HG03095 (cell line): ENCODE measurements at regions not wholly inside any gene's neighbourhood (a gene's known extent, or its start where the extent isn't known, plus 50 kb on each side); places are given as distances from the start of the nearest gene placed in this dataset.
"Not testable (repeated sequence)": the region's sequence is repeated elsewhere in the genome, so short reads cannot be mapped to it uniquely, and the experiment has no call there.

ENCODE experiments used
- ATAC-seq: cut with Tn5 transposase; IDR thresholded peaks from one replicate; pipeline ENCODE4 v1.9.1; 2021; ENCODE audit warnings: moderate library complexity; ENCODE audit not compliant: unreplicated experiment

DNA sequence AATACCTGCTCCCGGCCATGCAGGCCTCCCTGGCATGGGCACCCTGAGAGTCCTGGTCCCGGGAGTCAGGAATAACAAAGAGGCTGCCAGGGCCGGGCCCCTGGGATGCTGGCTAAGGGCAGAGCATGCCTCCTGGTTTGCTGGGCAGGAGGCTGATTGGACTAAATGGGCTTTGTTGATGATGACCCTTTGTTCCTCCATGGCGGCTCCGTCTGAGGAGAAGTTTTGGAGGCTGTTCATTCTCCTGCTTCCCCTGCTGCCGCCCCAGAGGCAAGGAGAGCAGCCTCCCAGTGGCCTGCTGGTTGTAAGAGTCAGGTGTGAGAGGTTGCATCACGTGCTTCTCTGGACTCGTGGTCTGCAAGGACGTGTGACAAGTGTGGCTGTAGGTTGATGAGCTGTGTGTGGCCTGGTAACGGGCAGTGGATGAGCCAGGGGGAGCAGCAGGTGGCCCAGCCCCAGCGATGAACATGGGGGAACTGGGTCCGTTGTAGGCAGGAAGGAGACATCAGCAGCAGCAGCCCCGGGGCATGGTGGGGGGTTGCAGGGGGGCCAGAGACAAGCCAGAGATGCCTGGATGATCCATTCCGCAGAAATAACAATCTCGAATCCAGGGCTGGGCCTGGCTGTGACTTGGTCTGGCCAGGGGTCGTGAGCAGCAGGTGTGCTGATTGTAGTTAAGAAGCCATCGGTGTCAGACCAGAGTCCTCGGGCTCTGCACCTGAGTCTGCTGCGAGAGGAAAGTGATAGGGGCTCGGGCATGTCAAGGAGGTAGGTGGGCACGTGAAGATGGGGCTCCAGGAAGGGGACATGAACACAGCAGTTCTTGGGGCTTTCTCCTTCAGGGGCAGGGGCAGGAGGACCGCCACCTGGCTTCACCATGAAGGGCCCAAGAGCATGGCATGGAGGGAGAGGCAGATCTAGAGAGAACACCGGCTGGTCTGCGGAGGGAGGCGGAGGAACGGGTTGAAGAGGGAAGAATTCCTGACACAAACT is 101.4 kb downstream of the TNFRSF13B start:
- ATAC-seq, result no peak

DNA sequence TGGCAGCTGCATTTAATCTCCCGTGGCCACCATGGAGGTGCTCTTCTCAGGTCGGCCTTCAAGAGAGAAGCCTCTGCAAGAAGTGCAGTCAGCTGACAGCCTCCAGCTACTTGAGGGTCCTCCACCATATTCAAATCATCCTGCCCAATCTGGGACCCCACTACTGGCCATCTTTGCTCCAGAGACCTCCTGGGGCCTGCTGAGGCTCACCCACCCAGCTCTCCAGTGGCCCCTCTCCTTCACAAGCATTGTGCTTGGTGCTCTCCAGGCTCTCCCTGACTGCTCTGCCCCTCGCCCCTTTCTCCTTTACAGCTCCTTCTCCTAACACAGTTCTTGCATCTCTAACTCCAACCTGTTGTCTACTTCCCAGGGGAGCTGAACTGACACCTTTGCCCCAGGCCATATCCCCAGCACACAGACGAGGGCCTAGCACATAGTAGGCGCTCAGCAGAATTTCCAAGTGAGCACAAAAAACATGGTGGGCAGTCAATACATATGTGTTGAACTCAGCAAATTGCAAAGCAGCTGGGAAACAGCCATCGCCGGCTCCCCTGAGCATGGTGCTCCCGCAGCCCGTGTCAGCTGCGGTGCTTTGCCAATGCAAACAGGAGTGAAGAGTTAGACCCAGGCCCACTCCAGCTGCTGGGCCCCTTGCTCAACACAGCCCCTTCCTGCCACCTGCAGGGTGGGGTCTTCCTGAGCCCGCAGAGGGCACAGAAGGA is 102.2 kb downstream of the TNFRSF13B start:
- not testable (repeated sequence) for ATAC-seq

DNA sequence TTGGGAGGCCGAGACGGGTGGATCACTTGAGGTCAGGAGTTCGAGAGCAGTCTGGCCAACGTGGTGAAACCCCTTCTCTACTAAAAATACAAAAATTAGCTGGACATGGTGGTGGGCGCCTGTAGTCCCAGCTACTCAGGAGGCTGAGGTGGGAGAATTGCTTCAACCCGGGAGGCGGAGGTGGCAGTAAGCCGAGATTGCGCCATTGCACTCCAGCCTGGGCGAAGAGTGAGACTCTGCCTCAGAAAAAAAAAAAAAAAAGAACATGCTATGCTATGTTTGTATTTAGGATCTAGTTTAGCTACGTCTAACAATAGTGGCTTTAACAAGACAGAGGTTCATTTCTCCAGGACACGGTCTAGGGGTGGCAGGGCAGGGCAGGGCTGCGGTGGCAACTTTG is 103.3 kb downstream of the TNFRSF13B start:
- ATAC-seq, result not testable (repeated sequence)

DNA sequence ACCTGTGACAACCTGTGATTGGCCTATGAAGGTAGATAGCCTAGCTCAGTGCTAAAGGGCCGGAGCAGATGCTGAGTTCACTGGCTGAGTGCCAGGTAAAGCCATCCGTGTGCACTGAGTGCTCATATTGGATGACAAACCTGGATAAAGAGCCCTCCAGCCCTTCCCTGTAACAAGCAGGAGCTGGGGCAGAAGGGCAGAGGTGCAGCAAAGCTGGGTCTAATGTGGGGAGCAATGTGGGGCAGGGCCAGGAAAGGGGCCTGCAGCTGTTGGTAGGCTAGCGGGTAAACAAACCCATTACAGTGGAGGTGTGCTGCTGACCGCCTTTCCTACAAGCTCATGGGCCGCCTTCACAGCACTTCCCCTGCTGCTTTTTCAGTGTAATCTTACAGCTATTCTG is 104.4 kb downstream of the TNFRSF13B start:
- not testable (repeated sequence) for ATAC-seq

DNA sequence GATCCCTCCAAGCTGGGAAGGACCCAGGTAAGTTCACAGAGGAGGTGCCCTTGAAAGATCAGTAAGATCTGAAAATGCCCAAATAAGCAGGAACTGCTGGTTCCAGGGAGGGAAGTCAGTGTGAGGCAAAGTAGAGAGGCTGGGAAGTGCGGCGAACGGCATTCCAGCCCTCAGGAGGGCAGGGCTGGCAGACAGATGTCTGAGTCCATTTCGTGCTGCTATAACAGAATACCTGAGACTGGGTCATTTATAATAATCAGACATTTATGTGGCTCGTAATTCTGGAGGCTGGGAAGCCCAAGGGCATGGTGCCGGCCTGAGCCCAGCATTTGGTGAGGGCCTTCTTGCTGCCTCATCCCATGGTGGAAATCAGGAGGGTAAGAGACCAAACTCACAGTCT is 105.1 kb downstream of the TNFRSF13B start:
- ATAC-seq, result not testable (repeated sequence)

DNA sequence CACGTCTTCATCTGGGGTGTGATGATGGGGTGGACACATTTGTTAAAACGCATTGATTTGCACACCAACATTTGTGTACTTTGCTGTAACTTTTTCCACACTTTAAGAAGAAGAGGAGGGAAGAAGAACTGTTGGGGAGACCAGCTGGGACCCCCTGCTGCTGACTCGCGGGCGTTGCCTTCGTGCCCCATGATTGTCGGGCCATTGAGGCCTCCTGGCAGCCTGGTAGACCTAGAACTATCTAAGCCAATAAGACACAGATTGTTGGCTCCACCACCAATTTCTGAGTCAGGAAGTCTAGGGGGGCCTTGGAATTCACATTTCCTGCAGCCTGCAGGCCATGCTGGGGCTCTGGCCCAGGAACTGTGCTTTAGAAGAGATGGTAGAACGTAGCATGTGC is 105.5 kb downstream of the TNFRSF13B start:
- no peak for ATAC-seq

DNA sequence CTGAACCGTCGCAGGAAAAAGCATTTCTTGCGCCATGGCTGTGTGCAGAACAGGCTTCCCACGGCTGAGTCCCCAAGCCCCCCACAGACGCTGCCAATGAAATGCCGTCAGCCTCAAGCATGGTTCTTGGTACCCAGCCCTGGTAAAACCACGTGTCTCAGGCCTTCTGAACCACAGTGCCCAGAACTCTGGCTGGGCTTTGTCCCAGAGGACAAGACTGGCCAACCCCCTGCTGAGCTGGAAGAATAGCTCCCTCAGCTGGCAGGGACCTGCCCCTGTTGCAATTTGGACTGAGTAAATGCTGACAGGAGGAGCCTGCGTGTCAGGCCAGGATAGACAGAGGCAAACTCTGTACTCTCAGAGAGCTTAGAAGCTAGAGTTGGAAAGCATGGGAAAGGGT is 106.2 kb downstream of the TNFRSF13B start:
- not testable (repeated sequence) for ATAC-seq

DNA sequence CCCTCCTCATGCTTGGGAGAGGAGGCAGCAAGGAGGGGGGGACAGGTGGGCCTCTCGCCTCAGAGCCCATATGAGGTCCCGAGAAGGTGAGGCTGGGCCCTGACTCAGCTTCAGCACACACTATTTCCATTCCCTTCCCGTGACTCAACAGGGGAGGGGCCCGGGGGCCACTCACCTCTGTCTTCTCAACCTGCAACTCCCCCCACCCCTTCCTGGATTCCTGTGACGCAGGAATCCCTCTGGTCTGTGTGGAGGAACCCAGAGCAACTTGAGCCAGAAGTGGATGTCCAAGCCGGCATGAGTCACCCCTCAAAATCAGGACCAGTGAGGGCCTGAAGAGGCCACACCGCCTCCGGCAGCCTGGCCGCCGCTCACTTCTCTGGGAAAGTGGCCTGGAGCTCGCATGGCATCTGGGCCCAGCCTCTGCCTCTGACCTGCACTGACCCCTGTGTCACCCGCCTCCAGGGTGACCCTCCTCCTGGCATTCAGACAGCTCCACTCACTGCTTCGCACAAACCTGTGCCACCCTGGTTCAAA is 106.8 kb downstream of the TNFRSF13B start:
- not testable (repeated sequence) for ATAC-seq

DNA sequence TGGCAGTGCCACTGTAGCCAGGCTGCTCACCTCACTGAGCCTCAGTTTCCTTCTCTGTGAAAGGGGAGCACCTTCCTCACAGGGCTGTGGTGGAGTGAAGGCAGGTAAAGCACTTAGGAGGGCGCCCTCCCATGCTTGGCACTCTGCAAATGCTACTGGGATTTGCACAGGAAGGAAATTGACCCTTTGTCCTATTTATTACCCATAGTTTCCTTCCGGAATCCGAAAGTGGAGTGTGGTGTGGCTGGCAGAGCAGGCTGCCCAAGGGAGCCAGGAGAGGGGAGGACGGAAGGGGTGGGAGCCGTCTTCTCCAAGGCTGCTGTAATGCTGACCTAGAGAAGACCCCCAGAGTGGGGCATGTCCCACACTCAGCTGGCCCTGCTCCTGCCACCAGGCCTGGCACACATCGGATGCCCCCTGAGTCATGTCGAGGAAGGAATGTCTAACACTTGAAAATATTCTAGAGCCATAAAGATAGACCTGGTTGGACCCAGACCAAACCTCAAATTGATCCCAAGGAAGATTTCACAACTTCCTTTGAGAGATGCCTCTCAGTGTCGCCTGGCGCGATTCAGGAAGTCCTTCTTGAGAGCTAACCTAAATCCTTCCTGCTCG is 107.3 kb downstream of the TNFRSF13B start:
- ATAC-seq, result not testable (repeated sequence)

DNA sequence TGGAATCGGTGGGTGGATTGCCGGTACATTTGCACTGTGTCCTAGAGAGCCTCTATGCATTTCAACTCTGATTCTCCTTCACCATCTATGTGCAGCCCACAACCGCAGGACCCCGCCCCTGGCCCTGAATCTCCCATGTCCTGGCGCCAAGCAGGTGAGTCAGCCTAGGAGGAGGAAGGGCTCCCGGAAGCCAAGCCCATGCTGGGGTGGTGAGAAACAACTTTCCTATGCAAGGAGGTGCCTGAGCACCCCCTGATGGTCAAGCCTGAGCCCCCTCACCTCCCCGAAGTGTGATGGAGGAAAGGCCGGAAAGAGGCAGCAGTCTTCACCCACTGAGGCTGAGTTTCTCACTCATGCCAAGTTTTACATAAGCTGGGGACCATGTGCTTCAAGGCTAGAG is 110.8 kb downstream of the TNFRSF13B start:
- not testable (repeated sequence) for ATAC-seq

DNA sequence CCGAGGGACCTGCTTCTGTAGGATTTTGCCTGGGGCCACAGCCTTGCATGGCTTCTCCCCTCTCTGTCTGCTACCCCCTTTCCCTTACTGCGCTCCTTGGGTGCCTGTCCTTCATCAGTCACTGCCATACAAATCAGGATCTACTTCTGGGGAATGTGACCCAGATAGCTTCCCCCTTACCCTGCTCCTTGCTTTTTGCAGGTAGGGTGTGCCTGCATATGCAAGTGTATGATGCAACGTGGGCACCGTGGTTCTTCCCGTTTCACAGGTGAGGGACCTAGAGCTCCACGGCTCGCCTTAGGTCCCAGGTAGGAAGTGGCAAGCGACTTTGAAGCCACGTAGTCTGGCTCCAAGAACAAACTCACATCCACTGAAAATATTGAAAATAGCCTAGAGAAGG is 111.5 kb downstream of the TNFRSF13B start:
- ATAC-seq, result not testable (repeated sequence)

DNA sequence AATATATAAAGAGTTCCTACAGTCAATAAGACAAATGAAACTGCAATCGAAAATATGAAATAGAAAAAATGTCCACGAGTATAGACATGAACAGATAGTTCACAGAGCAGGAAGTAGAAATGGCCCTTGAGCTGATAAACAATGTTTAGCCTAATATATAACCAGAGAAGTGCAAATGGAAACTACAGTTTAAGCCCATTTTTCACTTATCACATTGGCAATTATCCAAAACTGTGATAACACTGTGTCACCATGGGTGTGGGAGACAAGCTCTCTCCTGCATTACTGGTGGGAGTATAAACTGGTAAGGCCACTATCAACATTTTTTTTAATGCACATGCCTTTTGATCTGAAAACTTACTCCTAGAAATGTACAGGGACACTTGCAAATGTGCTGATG is 112.4 kb downstream of the TNFRSF13B start:
- ATAC-seq, result not testable (repeated sequence)

DNA sequence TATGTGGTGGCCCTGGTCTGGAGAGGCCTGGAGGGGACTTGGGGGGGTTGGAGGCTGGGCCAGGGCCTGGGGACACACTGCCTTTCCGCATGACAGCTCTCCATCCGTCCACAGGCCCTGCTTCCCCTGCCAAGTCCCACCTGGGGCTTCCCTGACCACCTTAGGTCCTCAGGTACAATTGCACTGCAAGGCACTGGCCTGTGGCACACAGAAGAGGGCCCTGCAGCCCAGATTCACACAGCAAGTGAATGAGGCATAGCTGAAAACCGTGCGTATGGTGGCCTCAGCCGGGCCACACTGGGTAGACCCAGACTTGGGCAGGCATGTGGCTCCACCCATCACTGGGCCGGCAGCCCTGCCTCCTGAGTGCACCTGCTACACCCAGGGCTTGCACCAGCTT is 114.2 kb downstream of the TNFRSF13B start:
- not testable (repeated sequence) for ATAC-seq

DNA sequence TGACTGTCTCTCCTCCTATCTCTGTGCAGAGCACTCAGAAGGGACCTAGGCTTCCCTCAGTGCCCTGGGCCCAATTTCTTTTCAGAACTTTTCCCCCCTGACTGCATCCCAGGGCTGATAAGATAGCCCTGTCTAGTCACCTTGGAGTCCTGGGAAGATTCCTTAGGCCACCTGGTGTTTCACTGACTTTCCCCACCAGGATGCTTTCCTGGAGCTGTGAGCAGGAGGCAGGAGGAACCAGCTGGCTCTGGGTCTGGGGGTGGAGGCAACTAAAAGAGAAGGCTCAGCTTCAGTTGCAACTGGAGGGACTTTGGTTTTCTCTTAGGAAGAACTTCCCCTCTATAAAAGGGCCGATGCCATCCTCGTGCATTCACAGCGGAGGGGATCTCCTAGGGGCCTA is 115.1 kb downstream of the TNFRSF13B start:
- ATAC-seq, result not testable (repeated sequence)

DNA sequence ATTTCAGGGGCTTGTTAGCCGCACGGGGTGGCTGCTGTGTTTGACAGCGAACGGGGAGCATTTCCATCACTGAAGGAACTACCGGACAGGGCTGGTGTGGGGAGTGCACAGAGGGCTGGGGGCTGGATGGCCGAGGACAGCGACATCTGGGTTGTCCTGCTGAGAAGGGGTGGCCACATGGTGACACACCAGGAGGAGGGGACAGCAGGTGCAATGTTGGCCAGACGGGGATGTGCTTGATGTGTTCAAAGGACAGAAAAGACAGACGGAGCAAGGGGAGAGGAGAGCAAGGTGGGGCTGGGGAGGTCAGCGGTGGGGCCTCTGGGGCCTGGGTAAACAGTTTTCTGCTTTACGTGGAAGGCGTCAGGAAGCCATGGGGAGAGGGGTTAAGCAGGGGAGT is 115.7 kb downstream of the TNFRSF13B start:
- not testable (repeated sequence) for ATAC-seq

DNA sequence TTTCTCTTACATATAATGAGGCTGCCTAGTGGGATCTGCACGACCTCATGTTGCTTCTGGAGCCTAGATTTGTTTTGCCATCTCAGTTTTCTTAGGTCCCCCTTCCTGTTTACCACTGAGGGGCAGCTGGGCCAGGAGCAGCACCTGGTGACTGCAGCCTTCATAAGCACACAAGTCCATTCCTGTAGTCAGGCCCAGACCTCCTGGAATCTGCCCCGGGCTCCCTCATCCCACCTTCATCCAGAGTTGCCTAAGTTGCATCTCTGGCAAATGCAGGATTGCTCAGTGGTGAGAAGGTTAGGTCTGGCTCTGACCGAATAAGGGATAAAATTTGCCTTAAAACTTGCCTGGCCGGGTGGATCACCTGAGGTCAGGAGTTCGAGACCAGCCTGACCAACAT is 117.3 kb downstream of the TNFRSF13B start:
- not testable (repeated sequence) for ATAC-seq

DNA sequence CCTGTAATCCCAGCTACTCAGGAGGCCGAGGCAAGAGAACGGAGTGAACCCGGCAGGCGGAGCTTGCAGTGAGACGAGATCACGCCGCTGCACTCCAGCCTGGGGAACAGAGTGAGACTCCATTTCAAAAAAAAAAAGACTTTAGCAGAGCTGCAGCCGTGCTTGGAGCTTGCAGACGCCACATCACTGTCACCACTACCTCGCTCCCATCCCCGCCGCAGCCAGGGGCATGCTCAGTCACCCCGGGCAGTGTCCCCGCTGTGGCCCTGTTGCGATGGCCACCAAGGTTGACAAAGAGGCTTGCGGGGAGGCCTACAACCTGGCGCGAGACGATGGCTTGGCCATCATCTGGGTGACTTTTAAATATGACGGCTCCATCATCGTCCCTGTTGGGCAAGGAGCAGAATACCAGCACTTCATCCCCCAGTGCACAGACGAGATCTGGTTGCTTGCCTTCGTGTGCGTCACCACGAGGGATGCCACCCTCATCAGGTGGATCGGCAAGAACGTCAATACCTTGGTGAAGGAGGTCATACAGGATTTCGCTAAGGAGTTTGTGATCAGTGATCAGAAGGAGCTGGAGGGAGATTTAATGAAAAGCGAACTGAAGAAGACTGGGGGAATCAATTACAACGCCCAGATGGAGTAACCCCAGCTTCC is 118.1 kb downstream of the TNFRSF13B start:
- no peak for ATAC-seq

DNA sequence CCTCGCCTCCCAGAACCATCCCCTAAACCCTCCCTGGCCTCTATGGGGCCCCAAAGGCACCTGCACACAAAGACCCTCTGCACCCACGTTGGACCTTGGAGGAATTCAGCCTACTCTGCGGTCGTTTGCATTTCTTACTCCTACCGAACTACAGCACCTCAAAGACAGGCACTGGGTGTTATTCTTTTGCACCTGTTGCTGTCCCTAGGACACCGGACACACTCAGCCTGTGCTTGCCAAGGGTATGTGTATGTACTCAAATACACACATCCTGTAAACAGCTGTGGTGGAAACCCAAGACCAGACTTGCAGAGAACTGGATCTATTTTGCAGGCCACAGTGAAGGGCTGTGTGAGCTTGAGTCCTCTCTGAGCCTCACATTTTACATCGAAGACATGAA is 122.1 kb downstream of the TNFRSF13B start:
- not testable (repeated sequence) for ATAC-seq

DNA sequence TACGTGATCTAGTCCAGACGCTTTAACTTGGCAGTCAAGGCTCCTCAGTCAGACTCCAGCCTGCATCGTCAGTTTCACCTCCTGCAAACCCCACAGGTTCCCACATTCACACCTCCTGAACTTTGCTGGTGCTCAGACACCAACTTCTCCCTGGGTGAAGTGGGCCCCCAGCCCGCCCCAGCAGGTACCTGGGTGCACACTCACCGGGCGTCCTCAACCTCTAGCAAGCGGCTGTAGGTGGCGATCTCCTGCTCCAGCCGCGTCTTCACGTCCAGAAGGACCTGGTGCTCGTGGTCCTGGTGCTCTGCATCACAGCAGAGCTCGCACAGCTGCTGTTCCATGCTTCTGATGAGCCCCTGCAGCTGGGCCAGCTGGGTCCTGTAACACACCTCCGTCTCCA is 122.9 kb downstream of the TNFRSF13B start:
- not testable (repeated sequence) for ATAC-seq

DNA sequence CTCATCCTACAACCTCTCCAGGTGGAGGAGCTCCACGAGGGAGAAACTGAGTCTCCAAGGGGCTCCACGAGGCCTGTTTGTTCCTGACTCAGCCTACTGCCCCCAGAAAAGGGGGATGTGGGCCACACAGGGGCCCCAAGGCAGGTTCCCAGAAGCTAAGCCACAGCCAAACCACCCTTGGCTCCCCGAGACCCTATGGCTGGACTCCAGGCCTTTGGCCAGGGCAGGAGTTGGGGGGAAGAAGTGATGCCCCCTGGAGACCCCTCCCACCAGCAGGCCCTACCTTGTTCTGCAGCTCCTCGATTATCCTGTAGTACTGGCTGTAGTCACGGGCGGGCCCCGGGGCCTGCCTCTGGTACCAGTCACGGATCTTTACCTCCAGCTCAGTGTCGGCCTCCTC is 126.8 kb downstream of the TNFRSF13B start:
- ATAC-seq, result not testable (repeated sequence)
